ENCODE measurements at regions not wholly inside any gene's neighbourhood (a gene's known extent, or its start where the extent isn't known, plus 50 kb on each side); places are given as distances from the start of the nearest gene placed in this dataset.
"Not testable (repeated sequence)": the region's sequence is repeated elsewhere in the genome, so short reads cannot be mapped to it uniquely, and the experiment has no call there.

- TF ChIP-seq, protein P1, sequence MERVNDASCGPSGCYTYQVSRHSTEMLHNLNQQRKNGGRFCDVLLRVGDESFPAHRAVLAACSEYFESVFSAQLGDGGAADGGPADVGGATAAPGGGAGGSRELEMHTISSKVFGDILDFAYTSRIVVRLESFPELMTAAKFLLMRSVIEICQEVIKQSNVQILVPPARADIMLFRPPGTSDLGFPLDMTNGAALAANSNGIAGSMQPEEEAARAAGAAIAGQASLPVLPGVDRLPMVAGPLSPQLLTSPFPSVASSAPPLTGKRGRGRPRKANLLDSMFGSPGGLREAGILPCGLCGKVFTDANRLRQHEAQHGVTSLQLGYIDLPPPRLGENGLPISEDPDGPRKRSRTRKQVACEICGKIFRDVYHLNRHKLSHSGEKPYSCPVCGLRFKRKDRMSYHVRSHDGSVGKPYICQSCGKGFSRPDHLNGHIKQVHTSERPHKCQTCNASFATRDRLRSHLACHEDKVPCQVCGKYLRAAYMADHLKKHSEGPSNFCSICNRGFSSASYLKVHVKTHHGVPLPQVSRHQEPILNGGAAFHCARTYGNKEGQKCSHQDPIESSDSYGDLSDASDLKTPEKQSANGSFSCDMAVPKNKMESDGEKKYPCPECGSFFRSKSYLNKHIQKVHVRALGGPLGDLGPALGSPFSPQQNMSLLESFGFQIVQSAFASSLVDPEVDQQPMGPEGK (CRISPR knock-in tag; IDR thresholded peaks at IDR 0.05; ENCODE audit: borderline replicate concordance) = no peak
- TF ChIP-seq ISL1 (CRISPR knock-in tag; IDR thresholded peaks at IDR 0.05) (no peak), CSDC2 (CRISPR knock-in tag; IDR thresholded peaks at IDR 0.05) (no peak)
Observed at GRCh38 chr3:171981271-171981605, 58.1 kb upstream of the FNDC3B start (continued).

DNA sequence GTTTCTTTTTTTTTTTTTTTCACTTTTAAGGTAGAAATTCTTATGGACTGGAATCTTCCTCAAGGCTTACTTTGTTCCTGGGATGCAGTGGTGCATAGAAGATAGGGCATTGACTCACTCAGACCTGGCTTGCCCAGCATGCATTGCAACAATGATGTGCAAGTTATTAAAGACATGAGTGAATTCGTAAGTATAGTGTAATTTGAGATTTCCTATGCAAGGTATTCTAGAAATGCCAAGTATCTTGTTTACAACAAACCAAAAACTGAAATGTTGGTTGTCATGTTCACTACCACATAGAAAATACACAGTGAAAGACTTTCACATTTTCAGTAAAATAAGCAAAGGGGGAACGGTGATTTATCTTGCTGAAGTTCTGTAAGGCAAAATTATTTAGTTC, 56.5 kb upstream of the FNDC3B start:
- ATAC-seq = peak; percentile 94
- TF ChIP-seq ISL1 (CRISPR knock-in tag; IDR thresholded peaks at IDR 0.05) (no peak), TSHZ2 (CRISPR knock-in tag; IDR thresholded peaks at IDR 0.05) (no peak), TOX (CRISPR knock-in tag; IDR thresholded peaks at IDR 0.05; ENCODE audit: borderline replicate concordance) (no peak), CSRNP3 (CRISPR knock-in tag; IDR thresholded peaks at IDR 0.05) (no peak), OSR1 (CRISPR knock-in tag; IDR thresholded peaks at IDR 0.05) (no peak), ZFP3 (CRISPR knock-in tag; IDR thresholded peaks at IDR 0.05) (no peak), ARNTL (CRISPR knock-in tag; IDR thresholded peaks at IDR 0.05; ENCODE audit: borderline replicate concordance, low read depth) (no peak), TCF4 (CRISPR knock-in tag; IDR thresholded peaks at IDR 0.05; ENCODE audit: borderline replicate concordance) (no peak)
- TF ChIP-seq, protein P2, sequence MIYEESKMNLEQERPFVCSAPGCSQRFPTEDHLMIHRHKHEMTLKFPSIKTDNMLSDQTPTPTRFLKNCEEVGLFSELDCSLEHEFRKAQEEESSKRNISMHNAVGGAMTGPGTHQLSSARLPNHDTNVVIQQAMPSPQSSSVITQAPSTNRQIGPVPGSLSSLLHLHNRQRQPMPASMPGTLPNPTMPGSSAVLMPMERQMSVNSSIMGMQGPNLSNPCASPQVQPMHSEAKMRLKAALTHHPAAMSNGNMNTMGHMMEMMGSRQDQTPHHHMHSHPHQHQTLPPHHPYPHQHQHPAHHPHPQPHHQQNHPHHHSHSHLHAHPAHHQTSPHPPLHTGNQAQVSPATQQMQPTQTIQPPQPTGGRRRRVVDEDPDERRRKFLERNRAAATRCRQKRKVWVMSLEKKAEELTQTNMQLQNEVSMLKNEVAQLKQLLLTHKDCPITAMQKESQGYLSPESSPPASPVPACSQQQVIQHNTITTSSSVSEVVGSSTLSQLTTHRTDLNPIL (CRISPR knock-in tag; IDR thresholded peaks at IDR 0.05; ENCODE audit: low read depth) = no peak

- not testable (repeated sequence) for ATAC-seq
Observed at GRCh38 chr3:171983685-171984084, 55.7 kb upstream of the FNDC3B start.

DNA sequence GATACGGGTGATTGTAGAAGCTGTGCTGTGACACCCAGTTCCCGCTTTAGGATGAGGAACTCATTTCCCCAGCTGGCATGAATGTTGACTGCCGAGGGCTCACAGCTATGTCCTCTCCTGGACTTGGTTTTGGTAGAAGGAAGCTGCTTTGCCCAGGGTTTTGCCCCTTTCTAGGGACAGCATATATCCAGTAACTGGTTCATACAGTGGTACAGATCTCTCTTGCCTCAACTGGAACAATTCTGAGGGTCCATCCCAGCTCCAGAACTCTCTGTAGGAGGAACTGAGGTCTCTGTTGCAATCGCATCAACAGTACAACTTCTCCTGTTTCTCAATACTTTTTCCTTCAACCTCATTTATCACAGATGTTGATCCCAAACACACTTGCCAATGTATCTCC, 54.5 kb upstream of the FNDC3B start:
- TF ChIP-seq ZNF70 (CRISPR knock-in tag; IDR thresholded peaks at IDR 0.05) (no peak), ISL1 (CRISPR knock-in tag; IDR thresholded peaks at IDR 0.05) (no peak), ZNF565 (CRISPR knock-in tag; conservative IDR thresholded peaks at IDR 0.05; ENCODE audit: low read depth) (no peak), ZNF8 (CRISPR knock-in tag; IDR thresholded peaks at IDR 0.05) (no peak), ESRRG (CRISPR knock-in tag; IDR thresholded peaks at IDR 0.05) (no peak), TCF4 (CRISPR knock-in tag; IDR thresholded peaks at IDR 0.05; ENCODE audit: borderline replicate concordance) (no peak), CSRNP3 (CRISPR knock-in tag; IDR thresholded peaks at IDR 0.05) (no peak), GLIS3 (CRISPR knock-in tag; IDR thresholded peaks at IDR 0.05) (no peak), CSDC2 (CRISPR knock-in tag; IDR thresholded peaks at IDR 0.05) (no peak), ARNTL (CRISPR knock-in tag; IDR thresholded peaks at IDR 0.05; ENCODE audit: borderline replicate concordance, low read depth) (no peak), BACH2 (CRISPR knock-in tag; IDR thresholded peaks at IDR 0.05; ENCODE audit: borderline replicate concordance) (no peak), POU6F1 (CRISPR knock-in tag; IDR thresholded peaks at IDR 0.05; ENCODE audit: borderline replicate concordance, low read depth) (no peak)
- TF ChIP-seq, protein P2 (CRISPR knock-in tag; IDR thresholded peaks at IDR 0.05; ENCODE audit: low read depth) = no peak
- TF ChIP-seq, protein P1 (CRISPR knock-in tag; IDR thresholded peaks at IDR 0.05; ENCODE audit: borderline replicate concordance) = no peak
- no peak for ATAC-seq
